SK-N-SH treated with all-trans-retinoic acid at 6 μM for 48 hours (cell line): ENCODE measurements at regions not wholly inside any gene's neighbourhood (a gene's known extent, or its start where the extent isn't known, plus 50 kb on each side); places are given as distances from the start of the nearest gene placed in this dataset.

ENCODE experiments used
- ATAC-seq: fragments of 200-7000 bp; cut with Tn5 transposase; 3 replicates; pipeline ENCODE4 v1.9.1; 2020; ENCODE audit warnings: mild to moderate bottlenecking, moderate library complexity
- ARNTL ChIP-seq: fragments of 450-650 bp; formaldehyde crosslinking; IDR thresholded peaks from 2 replicates; pipeline ENCODE4 v1.5.0; 2020; ENCODE audit warnings: low read depth, mild to moderate bottlenecking, moderate library complexity, borderline replicate concordance
- BACH2 ChIP-seq: fragments of 250-450 bp; sonication (Bioruptor Pico); IDR thresholded peaks from 2 replicates; pipeline ENCODE4 v1.9.0; 2021; ENCODE audit warnings: mild to moderate bottlenecking, borderline replicate concordance
- CSDC2 ChIP-seq: fragments of 250-450 bp; sonication (Bioruptor Pico); IDR thresholded peaks from 2 replicates; pipeline ENCODE4 v1.5.0; 2020; ENCODE audit warnings: mild to moderate bottlenecking, moderate library complexity
- CSRNP3 ChIP-seq: fragments of 250-450 bp; sonication (Bioruptor Pico); IDR thresholded peaks from 2 replicates; pipeline ENCODE4 v1.5.1; 2021; ENCODE audit warnings: mild to moderate bottlenecking, moderate library complexity
- ESRRG ChIP-seq: fragments of 250-450 bp; sonication (Bioruptor Pico); IDR thresholded peaks from 2 replicates; pipeline ENCODE4 v1.6.1; 2021; ENCODE audit warnings: mild to moderate bottlenecking
- GLIS3 ChIP-seq: fragments of 250-450 bp; sonication (Bioruptor Pico); IDR thresholded peaks from 2 replicates; pipeline ENCODE4 v1.5.0; 2020; ENCODE audit warnings: mild to moderate bottlenecking, moderate library complexity
- ISL1 ChIP-seq: fragments of 250-450 bp; sonication (Bioruptor Pico); IDR thresholded peaks from 2 replicates; pipeline ENCODE4 v2.1.2; 2022; ENCODE audit warnings: mild to moderate bottlenecking, moderate library complexity
- OSR1 ChIP-seq: fragments of 250-450 bp; sonication (Bioruptor Pico); IDR thresholded peaks from 2 replicates; pipeline ENCODE4 v1.8.0; 2022; ENCODE audit warnings: moderate library complexity, mild to moderate bottlenecking, inconsistent platforms
- PATZ1 ChIP-seq: fragments of 250-450 bp; sonication (Bioruptor Pico); IDR thresholded peaks from 2 replicates; pipeline ENCODE4 v1.8.0; 2020; ENCODE audit warnings: mild to moderate bottlenecking, moderate library complexity, borderline replicate concordance
- POU6F1 ChIP-seq: fragments of 250-450 bp; sonication (Bioruptor Pico); IDR thresholded peaks from 2 replicates; pipeline ENCODE4 v1.8.0; 2021; ENCODE audit warnings: low read depth, mild to moderate bottlenecking, moderate library complexity, borderline replicate concordance
- PPARA ChIP-seq: fragments of 250-450 bp; sonication (Bioruptor Pico); IDR thresholded peaks from 2 replicates; pipeline ENCODE4 v1.5.0; 2020; ENCODE audit warnings: mild to moderate bottlenecking, borderline replicate concordance
- RARB ChIP-seq: fragments of 250-450 bp; sonication (Bioruptor Pico); IDR thresholded peaks from 2 replicates; pipeline ENCODE4 v1.8.0; 2021; ENCODE audit warnings: mild to moderate bottlenecking, moderate library complexity
- TCF4 ChIP-seq: fragments of 250-450 bp; sonication (Bioruptor Pico); IDR thresholded peaks from 2 replicates; pipeline ENCODE4 v1.8.0; 2021; ENCODE audit warnings: mild to moderate bottlenecking, moderate library complexity, borderline replicate concordance
- TOX ChIP-seq: fragments of 250-450 bp; sonication (Bioruptor Pico); IDR thresholded peaks from 2 replicates; pipeline ENCODE4 v1.8.0; 2021; ENCODE audit warnings: mild to moderate bottlenecking, moderate library complexity, borderline replicate concordance
- TSHZ2 ChIP-seq: fragments of 250-450 bp; sonication (Bioruptor Pico); IDR thresholded peaks from 2 replicates; pipeline ENCODE4 v1.5.0; 2020; ENCODE audit warnings: mild to moderate bottlenecking, moderate library complexity
- ZC3H10 ChIP-seq: fragments of 250-450 bp; sonication (Bioruptor Pico); IDR thresholded peaks from 2 replicates; pipeline ENCODE4 v1.5.1; 2021; ENCODE audit warnings: mild to moderate bottlenecking, moderate library complexity
- ZFP3 ChIP-seq: fragments of 250-450 bp; sonication (Bioruptor Pico); IDR thresholded peaks from 2 replicates; pipeline ENCODE4 v1.5.0; 2020; ENCODE audit warnings: mild to moderate bottlenecking, moderate library complexity
- ZNF565 ChIP-seq: fragments of 450-650 bp; formaldehyde crosslinking; conservative IDR thresholded peaks from 2 replicates; pipeline ENCODE4 v1.5.0; 2020; ENCODE audit warnings: low read depth, mild to moderate bottlenecking, moderate library complexity
- ZNF70 ChIP-seq: fragments of 450-650 bp; formaldehyde crosslinking; IDR thresholded peaks from 2 replicates; pipeline ENCODE4 v1.5.0; 2020; ENCODE audit warnings: mild to moderate bottlenecking, moderate library complexity

GRCh38 chr5:116685069-116685468 is 110.4 kb upstream of the SEMA6A start (continued):
- TF ChIP-seq POU6F1 (CRISPR knock-in tag), result no peak
- no peak for TF ChIP-seq ZNF70 (CRISPR knock-in tag)
- TF ChIP-seq OSR1 (CRISPR knock-in tag), result no peak
- TF ChIP-seq TOX (CRISPR knock-in tag), result no peak
- TF ChIP-seq, all 23 proteins: peak for 0

GRCh38 chr5:116681334-116682013 is 106.9 kb upstream of the SEMA6A start:
- ATAC-seq, result no peak

GRCh38 chr5:116675626-116675910 is 100.9 kb upstream of the SEMA6A start:
- ATAC-seq, result no peak
- TF ChIP-seq TSHZ2 (CRISPR knock-in tag) (no peak), ZFP3 (CRISPR knock-in tag) (no peak), CSDC2 (CRISPR knock-in tag) (no peak), BACH2 (CRISPR knock-in tag) (no peak), TCF4 (CRISPR knock-in tag) (no peak), ARNTL (CRISPR knock-in tag) (no peak), ESRRG (CRISPR knock-in tag) (no peak), TOX (CRISPR knock-in tag) (no peak), CSRNP3 (CRISPR knock-in tag) (no peak)

More at GRCh38 chr5:116681334-116682013, 106.9 kb upstream of the SEMA6A start:
- TF ChIP-seq ESRRG (CRISPR knock-in tag) (no peak), PATZ1 (no peak), TOX (CRISPR knock-in tag) (no peak), ZFP3 (CRISPR knock-in tag) (no peak), ZC3H10 (CRISPR knock-in tag) (no peak), TSHZ2 (CRISPR knock-in tag) (no peak), ARNTL (CRISPR knock-in tag) (no peak), ISL1 (CRISPR knock-in tag) (no peak), ZNF70 (CRISPR knock-in tag) (no peak), GLIS3 (CRISPR knock-in tag) (no peak), RARB (no peak), OSR1 (CRISPR knock-in tag) (no peak), CSRNP3 (CRISPR knock-in tag) (no peak), BACH2 (CRISPR knock-in tag) (no peak), PPARA (CRISPR knock-in tag) (no peak), ZNF565 (CRISPR knock-in tag) (no peak)
